ENCODE measurements at regions not wholly inside any gene's neighbourhood (a gene's known extent, or its start where the extent isn't known, plus 50 kb on each side); places are given as distances from the start of the nearest gene placed in this dataset.

DNA sequence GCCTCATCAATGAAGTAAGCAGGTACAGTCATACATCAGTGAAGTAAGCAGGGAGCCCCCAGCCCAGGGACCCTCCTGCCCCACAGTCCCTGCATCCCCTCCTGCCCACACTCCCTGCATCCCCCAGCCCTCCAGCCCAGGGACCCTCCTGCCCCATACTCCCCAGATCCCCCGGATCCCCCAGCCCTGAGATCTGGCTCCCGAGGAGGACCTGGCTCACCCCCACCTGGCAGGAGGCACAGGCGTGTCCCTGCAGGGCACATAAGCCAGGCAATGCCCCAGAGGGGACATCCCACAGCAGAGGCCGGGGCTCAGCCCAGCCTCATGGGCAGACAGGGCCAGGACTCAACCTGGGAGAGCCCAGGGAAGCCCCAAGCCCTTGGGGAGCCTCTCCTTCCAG is 53.6 kb upstream of the TPM4 start:
- no peak for DNase-seq

DNA sequence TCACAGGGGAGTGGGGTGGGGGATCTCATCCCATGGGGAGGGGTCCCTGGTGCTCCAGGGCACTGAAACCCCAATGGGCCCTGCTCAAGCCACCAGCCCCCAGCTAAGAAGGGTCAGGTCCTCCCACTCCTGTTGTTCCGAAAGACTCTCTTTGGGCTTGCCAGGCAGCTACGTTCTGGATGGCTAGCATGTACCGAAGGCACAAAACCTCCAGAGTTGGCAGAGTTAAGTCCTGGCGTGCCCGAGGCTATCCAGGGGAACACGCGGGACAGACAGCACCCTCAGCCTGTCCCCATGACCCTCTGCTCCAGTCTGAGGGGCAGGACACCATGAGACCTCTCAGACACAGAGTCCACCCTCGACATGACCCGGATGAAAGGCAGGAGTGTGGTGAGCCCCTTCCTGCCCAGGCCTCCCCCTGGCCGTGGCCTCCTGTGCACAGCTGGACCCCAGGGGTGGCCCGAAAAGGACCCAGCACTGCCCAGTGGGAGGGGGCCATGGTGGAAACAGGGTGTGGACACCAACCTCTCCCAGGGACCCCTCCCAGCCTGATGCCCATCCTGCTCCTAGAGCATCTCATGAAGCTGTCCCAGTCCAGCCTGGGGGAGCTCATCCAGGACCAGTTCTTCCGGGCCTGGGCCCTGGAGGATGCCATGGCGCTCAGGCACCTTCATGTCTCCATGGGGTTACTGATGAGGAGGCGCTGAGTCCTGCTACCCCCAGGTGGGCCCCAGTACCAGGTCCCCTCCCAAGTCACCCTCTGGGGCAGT is 53.0 kb upstream of the TPM4 start:
- DNase-seq, result no peak

DNA sequence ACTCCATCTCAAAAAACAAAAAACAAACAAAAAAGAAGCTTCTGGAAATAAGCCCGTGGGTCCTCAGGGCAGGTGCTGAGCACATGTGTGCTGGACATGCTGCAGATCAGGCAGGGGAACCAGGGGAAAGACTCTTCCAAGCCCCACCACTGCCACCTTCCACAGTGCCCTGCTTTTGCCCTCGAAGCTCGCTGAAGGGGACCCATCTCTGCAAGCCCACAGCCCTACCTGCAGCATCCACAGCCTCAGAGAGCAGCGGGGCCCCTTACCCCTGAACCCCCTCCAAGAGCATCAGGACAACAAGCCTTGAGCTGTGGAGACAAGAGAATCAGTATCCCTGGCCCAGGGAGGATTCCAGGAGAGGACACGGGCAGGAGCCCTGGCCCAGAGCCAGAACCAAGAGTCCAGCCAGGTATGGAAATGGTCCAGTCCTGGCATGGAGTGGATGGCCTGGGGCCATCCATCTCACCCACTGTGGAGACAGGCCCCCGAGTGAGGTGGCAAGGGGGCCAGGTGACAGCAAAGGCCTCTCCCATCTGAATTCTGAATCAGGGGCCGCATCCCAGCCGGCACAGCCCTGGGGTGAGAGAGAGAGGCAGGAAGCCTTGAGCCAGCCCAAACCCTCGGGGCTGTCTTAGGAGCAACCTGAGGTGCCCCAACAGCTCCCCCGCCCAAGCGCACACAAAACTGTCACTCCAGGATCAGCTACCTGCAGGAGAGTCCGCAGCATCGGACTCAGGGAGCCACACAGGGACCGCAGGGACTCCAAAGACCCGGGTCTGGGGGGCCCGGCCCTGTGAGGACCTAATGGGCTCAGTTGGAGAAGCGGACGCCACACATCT is 51.8 kb upstream of the TPM4 start:
- no peak for DNase-seq

- DNase-seq, result no peak
These were observed 50.9 kb upstream of the TPM4 start for GRCh38 chr19:16025108-16026101.

DNA sequence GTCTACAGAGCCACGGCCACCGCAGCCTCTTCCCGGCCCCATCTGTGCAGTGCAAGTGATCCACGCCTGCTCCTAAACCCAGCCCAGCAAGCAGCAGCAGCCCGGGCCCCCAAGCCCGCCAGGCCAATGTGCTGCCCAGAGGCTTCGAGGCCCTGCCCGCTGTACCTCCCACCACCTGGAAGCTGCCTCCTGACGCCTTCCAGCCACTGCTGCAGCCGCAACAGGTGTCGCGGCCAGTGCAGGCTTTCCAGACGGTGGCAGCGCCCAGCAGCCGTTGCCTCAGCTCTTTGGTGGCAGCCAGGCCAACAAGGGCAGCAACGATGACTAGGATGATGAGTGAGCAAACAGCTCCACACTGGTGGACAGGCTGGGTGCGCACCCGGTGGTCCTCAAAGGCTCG is 50.2 kb upstream of the TPM4 start:
- DNase-seq, result no peak
